Glutamatergic neuron (in vitro differentiated cells): ENCODE measurements at regions not wholly inside any gene's neighbourhood (a gene's known extent, or its start where the extent isn't known, plus 50 kb on each side); places are given as distances from the start of the nearest gene placed in this dataset.

Source experiments
- DNase-seq: peaks from one replicate; pipeline ENCODE4 v3.0.0; 2022
- H3K27ac Mint-ChIP-seq: one replicate; pipeline ENCODE4 v1.8.0; 2020; ENCODE audit warnings: mild to moderate bottlenecking, mixed read lengths, inconsistent platforms; ENCODE audit not compliant: unreplicated experiment
- H3K27me3 Mint-ChIP-seq: one replicate; pipeline ENCODE4 v1.8.0; 2020; ENCODE audit warnings: mild to moderate bottlenecking, moderate library complexity, mixed read lengths, inconsistent platforms; ENCODE audit not compliant: unreplicated experiment
- H3K36me3 Mint-ChIP-seq: one replicate; pipeline ENCODE4 v1.8.0; 2020; ENCODE audit warnings: mild to moderate bottlenecking, mixed read lengths, inconsistent platforms; ENCODE audit not compliant: unreplicated experiment
- H3K4me1 Mint-ChIP-seq: one replicate; pipeline ENCODE4 v1.8.0; 2020; ENCODE audit warnings: mild to moderate bottlenecking, low read depth, mixed read lengths, inconsistent platforms; ENCODE audit not compliant: unreplicated experiment
- H3K4me3 Mint-ChIP-seq: one replicate; pipeline ENCODE4 v1.8.0; 2020; ENCODE audit warnings: mild to moderate bottlenecking, mixed read lengths, inconsistent platforms; ENCODE audit not compliant: unreplicated experiment
- H3K9me3 Mint-ChIP-seq: one replicate; pipeline ENCODE4 v1.8.0; 2020; ENCODE audit warnings: mild to moderate bottlenecking, moderate library complexity, mixed read lengths, inconsistent platforms; ENCODE audit not compliant: unreplicated experiment
- TF ChIP-seq, protein P1 (sequence below): fragments of 200-600 bp; sonication (generic); IDR thresholded peaks from one replicate; pipeline ENCODE4 v1.5.0; 2021; ENCODE audit not compliant: partially characterized antibody, unreplicated experiment

DNA sequence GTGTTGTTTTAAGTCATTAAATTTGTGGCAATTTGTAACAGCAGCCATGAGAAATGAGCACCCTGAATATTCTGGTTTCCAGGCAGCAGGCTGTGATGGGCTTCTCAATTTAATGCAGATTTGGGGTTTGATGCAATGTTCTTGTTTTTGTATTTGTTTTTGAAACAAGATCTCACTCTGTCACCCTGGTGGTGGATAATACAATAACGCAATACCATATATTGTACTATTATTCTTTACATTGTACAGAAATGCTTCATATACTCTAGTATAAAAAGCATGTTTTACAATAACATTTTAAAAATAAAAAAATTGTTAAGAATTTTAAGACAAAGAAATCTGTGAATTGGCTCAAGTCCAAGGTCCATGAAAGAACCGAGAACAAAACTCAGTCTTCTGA is 129.1 kb downstream of the USP46 start:
- Mint-ChIP-seq H3K36me3 (no peaks in the 10 kb centered on the region), H3K27ac (no peak overlapping the region), H3K9me3 (peaks cover 3% of the 10 kb centered on the region), H3K27me3 (no peaks in the 10 kb centered on the region), H3K4me3 (no peak overlapping the region), H3K4me1 (no peaks in the 10 kb centered on the region)
- TF ChIP-seq, protein P1, sequence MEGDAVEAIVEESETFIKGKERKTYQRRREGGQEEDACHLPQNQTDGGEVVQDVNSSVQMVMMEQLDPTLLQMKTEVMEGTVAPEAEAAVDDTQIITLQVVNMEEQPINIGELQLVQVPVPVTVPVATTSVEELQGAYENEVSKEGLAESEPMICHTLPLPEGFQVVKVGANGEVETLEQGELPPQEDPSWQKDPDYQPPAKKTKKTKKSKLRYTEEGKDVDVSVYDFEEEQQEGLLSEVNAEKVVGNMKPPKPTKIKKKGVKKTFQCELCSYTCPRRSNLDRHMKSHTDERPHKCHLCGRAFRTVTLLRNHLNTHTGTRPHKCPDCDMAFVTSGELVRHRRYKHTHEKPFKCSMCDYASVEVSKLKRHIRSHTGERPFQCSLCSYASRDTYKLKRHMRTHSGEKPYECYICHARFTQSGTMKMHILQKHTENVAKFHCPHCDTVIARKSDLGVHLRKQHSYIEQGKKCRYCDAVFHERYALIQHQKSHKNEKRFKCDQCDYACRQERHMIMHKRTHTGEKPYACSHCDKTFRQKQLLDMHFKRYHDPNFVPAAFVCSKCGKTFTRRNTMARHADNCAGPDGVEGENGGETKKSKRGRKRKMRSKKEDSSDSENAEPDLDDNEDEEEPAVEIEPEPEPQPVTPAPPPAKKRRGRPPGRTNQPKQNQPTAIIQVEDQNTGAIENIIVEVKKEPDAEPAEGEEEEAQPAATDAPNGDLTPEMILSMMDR = peak; percentile 55
- DNase-seq = no peak

DNA sequence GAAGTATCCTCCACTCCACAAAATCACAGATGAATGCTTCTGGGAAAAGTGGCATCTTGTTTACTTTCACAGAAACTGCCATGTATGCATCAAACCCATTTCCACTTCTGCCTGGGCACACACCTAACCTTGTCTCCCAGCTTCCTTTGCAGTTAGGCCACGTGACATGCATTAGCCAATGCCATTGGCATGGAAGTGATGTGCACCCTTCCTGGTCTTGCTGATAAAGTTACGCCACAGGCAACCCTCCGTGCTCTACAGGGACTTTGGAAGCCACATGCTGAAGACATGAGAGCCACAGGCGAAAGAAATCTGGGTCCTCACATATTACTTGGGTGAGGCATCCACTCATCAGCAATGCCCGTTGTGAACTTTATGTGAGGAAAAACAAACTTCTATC is 123.3 kb downstream of the USP46 start:
- no peak overlapping the region for H3K27ac Mint-ChIP-seq
- peaks cover 4% of the 10 kb centered on the region for H3K36me3 Mint-ChIP-seq
- peaks cover 4% of the 10 kb centered on the region for H3K9me3 Mint-ChIP-seq
- H3K4me1 Mint-ChIP-seq = no peaks in the 10 kb centered on the region
- TF ChIP-seq, protein P1 = no peak
- no peak for DNase-seq
- no peak overlapping the region for H3K4me3 Mint-ChIP-seq
- H3K27me3 Mint-ChIP-seq = no peaks in the 10 kb centered on the region
